HL-60 (cell line): ENCODE measurements at regions not wholly inside any gene's neighbourhood (a gene's known extent, or its start where the extent isn't known, plus 50 kb on each side); places are given as distances from the start of the nearest gene placed in this dataset.

Experiments
- CTCF ChIP-seq: IDR thresholded peaks from one replicate; pipeline ENCODE4 v1.5.1; 2011; ENCODE audit warnings: low read length, control low read depth, inconsistent platforms; ENCODE audit not compliant: insufficient read depth
- POLR2AphosphoS5 ChIP-seq: IDR thresholded peaks from 2 replicates; pipeline ENCODE4 v1.6.1; 2012; ENCODE audit warnings: low read depth

GRCh38 chr5:175170899-175171298 lies 273.1 kb downstream of the DRD1 start:
- TF ChIP-seq CTCF (no peak), POLR2AphosphoS5 (no peak)
